ENCODE measurements at regions not wholly inside any gene's neighbourhood (a gene's known extent, or its start where the extent isn't known, plus 50 kb on each side); places are given as distances from the start of the nearest gene placed in this dataset.
"Not testable (repeated sequence)": the region's sequence is repeated elsewhere in the genome, so short reads cannot be mapped to it uniquely, and the experiment has no call there.

- no peak for DNase-seq (ENCODE audit: low read depth)
Measured at GRCh38 chr1:187516874-187517273, 688.1 kb downstream of the PLA2G4A start.

GRCh38 chr1:187517546-187517945 is 688.8 kb downstream of the PLA2G4A start:
- DNase-seq (ENCODE audit: low read depth) = no peak

GRCh38 chr1:187527346-187527745 is 698.6 kb downstream of the PLA2G4A start:
- DNase-seq (ENCODE audit: low read depth) = no peak

GRCh38 chr1:187537936-187538335 is 709.2 kb downstream of the PLA2G4A start:
- DNase-seq (ENCODE audit: low read depth) = no peak

GRCh38 chr1:187549540-187549939 is 720.8 kb downstream of the PLA2G4A start:
- no peak for DNase-seq (ENCODE audit: low read depth)

GRCh38 chr1:187551061-187551460 is 722.3 kb downstream of the PLA2G4A start:
- no peak for DNase-seq (ENCODE audit: low read depth)

- no peak for DNase-seq (ENCODE audit: low read depth)
Measured at GRCh38 chr1:187563191-187563590, 734.4 kb downstream of the PLA2G4A start.

- no peak for DNase-seq (ENCODE audit: low read depth)
Measured at GRCh38 chr1:187566354-187566753, 737.6 kb downstream of the PLA2G4A start.

GRCh38 chr1:187568067-187568466 is 739.3 kb downstream of the PLA2G4A start:
- DNase-seq (ENCODE audit: low read depth) = no peak

GRCh38 chr1:187570166-187570565 is 741.4 kb downstream of the PLA2G4A start:
- DNase-seq (ENCODE audit: low read depth) = no peak

- DNase-seq (ENCODE audit: low read depth) = no peak
Measured at GRCh38 chr1:187577610-187578009, 748.9 kb downstream of the PLA2G4A start.

- DNase-seq (ENCODE audit: low read depth) = no peak
Measured at GRCh38 chr1:187588917-187589316, 760.2 kb downstream of the PLA2G4A start.

- no peak for DNase-seq (ENCODE audit: low read depth)
Measured at GRCh38 chr1:187605736-187606135, 777.0 kb downstream of the PLA2G4A start.

- not testable (repeated sequence) for DNase-seq (ENCODE audit: low read depth)
Measured at GRCh38 chr1:187615853-187616735, 787.3 kb downstream of the PLA2G4A start.

GRCh38 chr1:187616830-187617229 is 788.1 kb downstream of the PLA2G4A start:
- not testable (repeated sequence) for DNase-seq (ENCODE audit: low read depth)

GRCh38 chr1:187617776-187618175 is 789.0 kb downstream of the PLA2G4A start:
- no peak for DNase-seq (ENCODE audit: low read depth)

- no peak for DNase-seq (ENCODE audit: low read depth)
Measured at GRCh38 chr1:187619175-187619574, 790.4 kb downstream of the PLA2G4A start.

- peak; percentile 39 for DNase-seq (ENCODE audit: low read depth)
Measured at GRCh38 chr1:187621951-187622350, 793.2 kb downstream of the PLA2G4A start.

GRCh38 chr1:187622545-187622944 is 793.8 kb downstream of the PLA2G4A start:
- no peak for DNase-seq (ENCODE audit: low read depth)

GRCh38 chr1:187624812-187625545 is 796.2 kb downstream of the PLA2G4A start:
- DNase-seq (ENCODE audit: low read depth) = no peak

- peak; percentile 19 for DNase-seq (ENCODE audit: low read depth)
Measured at GRCh38 chr1:187626056-187626455, 797.3 kb downstream of the PLA2G4A start.

- DNase-seq (ENCODE audit: low read depth) = no peak
Measured at GRCh38 chr1:187627516-187627915, 798.8 kb downstream of the PLA2G4A start.

- no peak for DNase-seq (ENCODE audit: low read depth)
Measured at GRCh38 chr1:187629075-187629474, 800.3 kb downstream of the PLA2G4A start.

Data from RPMI7951 (cell line).